ENCODE measurements at regions not wholly inside any gene's neighbourhood (a gene's known extent, or its start where the extent isn't known, plus 50 kb on each side); places are given as distances from the start of the nearest gene placed in this dataset.

DNA sequence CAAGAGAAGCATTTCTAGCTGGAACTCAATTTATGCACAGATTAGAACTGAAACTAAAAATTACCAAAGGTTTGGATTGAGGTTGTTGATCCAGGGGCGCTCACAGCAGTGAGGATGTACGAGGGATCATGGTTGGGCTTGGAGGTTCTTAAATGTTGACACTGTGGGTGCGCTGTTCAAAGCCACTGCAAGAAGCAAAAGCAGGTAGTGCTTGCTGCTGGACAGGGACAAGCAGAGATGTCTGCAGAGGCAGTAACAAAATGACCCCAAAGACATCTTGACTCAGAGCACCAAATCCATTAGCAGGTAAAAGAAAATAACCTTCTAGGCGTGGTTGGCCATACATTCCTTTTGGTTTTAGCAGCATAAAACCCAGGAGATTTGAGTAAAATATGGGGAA is 468.4 kb downstream of the ZSWIM6 start (continued):
- TF ChIP-seq, protein P1, sequence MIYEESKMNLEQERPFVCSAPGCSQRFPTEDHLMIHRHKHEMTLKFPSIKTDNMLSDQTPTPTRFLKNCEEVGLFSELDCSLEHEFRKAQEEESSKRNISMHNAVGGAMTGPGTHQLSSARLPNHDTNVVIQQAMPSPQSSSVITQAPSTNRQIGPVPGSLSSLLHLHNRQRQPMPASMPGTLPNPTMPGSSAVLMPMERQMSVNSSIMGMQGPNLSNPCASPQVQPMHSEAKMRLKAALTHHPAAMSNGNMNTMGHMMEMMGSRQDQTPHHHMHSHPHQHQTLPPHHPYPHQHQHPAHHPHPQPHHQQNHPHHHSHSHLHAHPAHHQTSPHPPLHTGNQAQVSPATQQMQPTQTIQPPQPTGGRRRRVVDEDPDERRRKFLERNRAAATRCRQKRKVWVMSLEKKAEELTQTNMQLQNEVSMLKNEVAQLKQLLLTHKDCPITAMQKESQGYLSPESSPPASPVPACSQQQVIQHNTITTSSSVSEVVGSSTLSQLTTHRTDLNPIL (CRISPR knock-in tag; IDR thresholded peaks at IDR 0.05; ENCODE audit: low read depth): no peak
- TF ChIP-seq CSDC2 (CRISPR knock-in tag; IDR thresholded peaks at IDR 0.05) (no peak), ZNF8 (CRISPR knock-in tag; IDR thresholded peaks at IDR 0.05) (no peak)

GRCh38 chr5:61801174-61801573 is 469.1 kb downstream of the ZSWIM6 start:
- TF ChIP-seq, protein P2, sequence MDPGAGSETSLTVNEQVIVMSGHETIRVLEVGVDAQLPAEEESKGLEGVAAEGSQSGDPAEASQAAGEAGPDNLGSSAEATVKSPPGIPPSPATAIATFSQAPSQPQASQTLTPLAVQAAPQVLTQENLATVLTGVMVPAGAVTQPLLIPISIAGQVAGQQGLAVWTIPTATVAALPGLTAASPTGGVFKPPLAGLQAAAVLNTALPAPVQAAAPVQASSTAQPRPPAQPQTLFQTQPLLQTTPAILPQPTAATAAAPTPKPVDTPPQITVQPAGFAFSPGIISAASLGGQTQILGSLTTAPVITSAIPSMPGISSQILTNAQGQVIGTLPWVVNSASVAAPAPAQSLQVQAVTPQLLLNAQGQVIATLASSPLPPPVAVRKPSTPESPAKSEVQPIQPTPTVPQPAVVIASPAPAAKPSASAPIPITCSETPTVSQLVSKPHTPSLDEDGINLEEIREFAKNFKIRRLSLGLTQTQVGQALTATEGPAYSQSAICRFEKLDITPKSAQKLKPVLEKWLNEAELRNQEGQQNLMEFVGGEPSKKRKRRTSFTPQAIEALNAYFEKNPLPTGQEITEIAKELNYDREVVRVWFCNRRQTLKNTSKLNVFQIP (CRISPR knock-in tag; IDR thresholded peaks at IDR 0.05; ENCODE audit: borderline replicate concordance, low read depth): no peak
- TF ChIP-seq ZC3H10 (CRISPR knock-in tag; IDR thresholded peaks at IDR 0.05): no peak
- TF ChIP-seq CSDC2 (CRISPR knock-in tag; IDR thresholded peaks at IDR 0.05): no peak
- no peak for TF ChIP-seq OSR1 (CRISPR knock-in tag; IDR thresholded peaks at IDR 0.05)
- no peak for TF ChIP-seq RARB (CRISPR knock-in tag; IDR thresholded peaks at IDR 0.05)
- TF ChIP-seq, protein P3, sequence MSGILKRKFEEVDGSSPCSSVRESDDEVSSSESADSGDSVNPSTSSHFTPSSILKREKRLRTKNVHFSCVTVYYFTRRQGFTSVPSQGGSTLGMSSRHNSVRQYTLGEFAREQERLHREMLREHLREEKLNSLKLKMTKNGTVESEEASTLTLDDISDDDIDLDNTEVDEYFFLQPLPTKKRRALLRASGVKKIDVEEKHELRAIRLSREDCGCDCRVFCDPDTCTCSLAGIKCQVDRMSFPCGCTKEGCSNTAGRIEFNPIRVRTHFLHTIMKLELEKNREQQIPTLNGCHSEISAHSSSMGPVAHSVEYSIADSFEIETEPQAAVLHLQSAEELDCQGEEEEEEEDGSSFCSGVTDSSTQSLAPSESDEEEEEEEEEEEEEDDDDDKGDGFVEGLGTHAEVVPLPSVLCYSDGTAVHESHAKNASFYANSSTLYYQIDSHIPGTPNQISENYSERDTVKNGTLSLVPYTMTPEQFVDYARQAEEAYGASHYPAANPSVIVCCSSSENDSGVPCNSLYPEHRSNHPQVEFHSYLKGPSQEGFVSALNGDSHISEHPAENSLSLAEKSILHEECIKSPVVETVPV (CRISPR knock-in tag; IDR thresholded peaks at IDR 0.05): no peak
- no peak for TF ChIP-seq GLIS3 (CRISPR knock-in tag; IDR thresholded peaks at IDR 0.05)
- TF ChIP-seq BACH2 (CRISPR knock-in tag; IDR thresholded peaks at IDR 0.05; ENCODE audit: borderline replicate concordance): no peak
- TF ChIP-seq TOX (CRISPR knock-in tag; IDR thresholded peaks at IDR 0.05; ENCODE audit: borderline replicate concordance): no peak
- no peak for TF ChIP-seq SNAI2 (CRISPR knock-in tag; IDR thresholded peaks at IDR 0.05)
- no peak for TF ChIP-seq ARNTL (CRISPR knock-in tag; IDR thresholded peaks at IDR 0.05; ENCODE audit: borderline replicate concordance, low read depth)
- TF ChIP-seq, protein P4, sequence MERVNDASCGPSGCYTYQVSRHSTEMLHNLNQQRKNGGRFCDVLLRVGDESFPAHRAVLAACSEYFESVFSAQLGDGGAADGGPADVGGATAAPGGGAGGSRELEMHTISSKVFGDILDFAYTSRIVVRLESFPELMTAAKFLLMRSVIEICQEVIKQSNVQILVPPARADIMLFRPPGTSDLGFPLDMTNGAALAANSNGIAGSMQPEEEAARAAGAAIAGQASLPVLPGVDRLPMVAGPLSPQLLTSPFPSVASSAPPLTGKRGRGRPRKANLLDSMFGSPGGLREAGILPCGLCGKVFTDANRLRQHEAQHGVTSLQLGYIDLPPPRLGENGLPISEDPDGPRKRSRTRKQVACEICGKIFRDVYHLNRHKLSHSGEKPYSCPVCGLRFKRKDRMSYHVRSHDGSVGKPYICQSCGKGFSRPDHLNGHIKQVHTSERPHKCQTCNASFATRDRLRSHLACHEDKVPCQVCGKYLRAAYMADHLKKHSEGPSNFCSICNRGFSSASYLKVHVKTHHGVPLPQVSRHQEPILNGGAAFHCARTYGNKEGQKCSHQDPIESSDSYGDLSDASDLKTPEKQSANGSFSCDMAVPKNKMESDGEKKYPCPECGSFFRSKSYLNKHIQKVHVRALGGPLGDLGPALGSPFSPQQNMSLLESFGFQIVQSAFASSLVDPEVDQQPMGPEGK (CRISPR knock-in tag; IDR thresholded peaks at IDR 0.05; ENCODE audit: borderline replicate concordance): no peak
- TF ChIP-seq ISL1 (CRISPR knock-in tag; IDR thresholded peaks at IDR 0.05): no peak
- no peak for TF ChIP-seq TSHZ2 (CRISPR knock-in tag; IDR thresholded peaks at IDR 0.05)
- TF ChIP-seq ZNF8 (CRISPR knock-in tag; IDR thresholded peaks at IDR 0.05): no peak
- TF ChIP-seq ZNF70 (CRISPR knock-in tag; IDR thresholded peaks at IDR 0.05): no peak
- no peak for TF ChIP-seq ZFP3 (CRISPR knock-in tag; IDR thresholded peaks at IDR 0.05)
- TF ChIP-seq, protein P1 (CRISPR knock-in tag; IDR thresholded peaks at IDR 0.05; ENCODE audit: low read depth): no peak
- ATAC-seq: no peak

DNA sequence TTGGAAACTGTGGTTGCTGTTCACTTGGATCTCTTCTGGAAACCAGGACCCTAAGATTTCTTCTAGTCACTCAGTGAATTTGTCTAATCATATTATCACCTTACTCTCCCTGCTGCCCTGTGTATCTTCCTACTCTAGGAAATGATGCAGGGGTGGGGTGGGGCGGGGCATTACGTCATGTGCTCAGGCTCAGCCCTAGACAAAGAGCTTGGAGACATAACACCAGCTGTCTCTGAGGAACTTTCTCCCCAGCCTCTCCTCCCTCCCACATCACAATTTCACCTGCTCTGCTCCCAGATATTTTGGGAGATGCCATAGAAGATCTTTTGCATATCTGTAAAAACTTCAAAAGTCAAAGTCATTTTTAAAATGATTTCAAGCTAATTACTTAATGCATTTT is 470.4 kb downstream of the ZSWIM6 start:
- TF ChIP-seq PPARA (CRISPR knock-in tag; IDR thresholded peaks at IDR 0.05; ENCODE audit: borderline replicate concordance) (no peak), ZC3H10 (CRISPR knock-in tag; IDR thresholded peaks at IDR 0.05) (no peak), OSR1 (CRISPR knock-in tag; IDR thresholded peaks at IDR 0.05) (no peak), ESRRG (CRISPR knock-in tag; IDR thresholded peaks at IDR 0.05) (no peak), ZFP3 (CRISPR knock-in tag; IDR thresholded peaks at IDR 0.05) (no peak)
- TF ChIP-seq, protein P2 (CRISPR knock-in tag; IDR thresholded peaks at IDR 0.05; ENCODE audit: borderline replicate concordance, low read depth): no peak

More for the DNA sequence above, 470.4 kb downstream of the ZSWIM6 start:
- no peak for ATAC-seq
